GM19395 (cell line): ENCODE measurements at regions not wholly inside any gene's neighbourhood (a gene's known extent, or its start where the extent isn't known, plus 50 kb on each side); places are given as distances from the start of the nearest gene placed in this dataset.
A peak's percentile ranks its signal among the peaks of the same experiment; 100 is the strongest.
"Not testable (repeated sequence)": the region's sequence is repeated elsewhere in the genome, so short reads cannot be mapped to it uniquely, and the experiment has no call there.

ENCODE experiments used
- ATAC-seq: cut with Tn5 transposase; IDR thresholded peaks from one replicate; pipeline ENCODE4 v1.9.1; 2021; ENCODE audit warnings: mild to moderate bottlenecking, moderate library complexity; ENCODE audit not compliant: unreplicated experiment

DNA sequence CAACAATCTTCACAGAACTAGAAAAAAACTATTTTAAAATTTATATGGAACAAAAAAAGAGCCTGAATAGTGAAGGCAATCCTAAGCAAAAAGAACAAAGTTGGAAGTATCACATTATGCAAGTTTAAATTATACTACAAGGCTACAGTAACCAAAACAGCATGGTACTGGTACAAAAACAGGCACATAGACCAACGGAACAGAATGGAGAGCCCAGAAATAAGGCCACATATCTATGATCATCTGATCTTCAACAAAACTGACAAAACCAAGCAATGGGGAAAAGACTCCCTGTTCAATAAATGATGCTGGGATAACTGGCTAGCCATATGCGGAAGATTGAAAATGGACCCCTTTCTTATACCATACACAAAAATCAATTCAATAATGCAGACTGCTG, 74.4 kb upstream of the RTN4 start:
- ATAC-seq: not testable (repeated sequence)

GRCh38 chr2:55123851-55124269, 73.6 kb upstream of the RTN4 start:
- no peak for ATAC-seq

DNA sequence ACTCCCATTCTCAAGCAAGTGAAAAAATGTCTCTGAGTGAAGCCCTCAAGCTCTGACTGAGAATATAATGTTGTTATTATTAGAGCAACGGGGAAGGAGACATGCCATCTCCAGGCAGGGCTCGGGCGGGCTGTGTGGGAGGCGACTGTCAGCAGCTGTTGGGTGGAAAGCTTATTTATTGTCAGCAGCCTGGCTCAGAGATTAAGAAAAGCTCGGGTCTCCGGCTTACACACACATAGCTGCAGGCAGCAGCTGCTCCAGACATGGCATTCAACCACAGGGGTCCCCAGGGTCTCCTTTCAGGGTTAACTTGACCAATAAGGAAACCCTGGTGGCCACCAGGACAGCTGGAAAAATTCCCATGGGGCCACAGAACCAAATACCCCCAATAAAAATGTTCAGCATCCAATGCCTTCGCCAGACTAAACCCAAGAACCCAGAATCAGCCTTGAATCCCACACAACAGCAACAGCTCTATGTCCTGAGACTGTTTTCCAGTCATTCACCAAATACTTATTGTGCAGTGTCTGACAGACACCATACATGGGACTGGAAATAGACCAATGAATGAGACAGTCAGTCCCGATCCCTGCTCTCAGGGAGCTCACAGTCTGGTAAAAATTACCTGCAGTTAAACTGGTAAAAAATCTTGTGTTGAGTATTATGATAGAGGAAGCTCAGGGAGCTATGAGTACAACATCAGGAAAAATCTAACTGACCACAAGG, 70.5 kb upstream of the RTN4 start:
- ATAC-seq: no peak

- no peak for ATAC-seq
These were observed 69.6 kb upstream of the RTN4 start for GRCh38 chr2:55119711-55120487.

- ATAC-seq: no peak
These were observed 68.4 kb upstream of the RTN4 start for GRCh38 chr2:55118643-55119083.

DNA sequence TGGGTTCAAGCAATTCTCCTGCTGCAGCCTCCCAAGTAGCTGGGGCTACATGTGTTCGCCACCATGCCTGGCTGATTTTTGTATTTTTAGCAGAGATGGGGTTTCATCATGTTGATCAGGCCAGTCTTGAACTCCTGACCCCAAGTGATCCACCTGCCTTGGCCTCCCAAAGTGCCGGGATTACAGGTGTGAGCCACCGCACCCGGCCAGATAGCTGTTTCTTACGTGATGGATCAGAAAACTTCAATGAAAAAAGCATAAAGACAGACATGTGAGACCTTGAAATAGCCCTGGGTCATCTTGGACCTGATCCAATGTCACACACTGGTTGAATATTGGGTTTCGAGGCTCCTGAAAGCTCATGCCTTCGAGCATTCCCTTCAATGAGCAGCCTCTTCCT, 66.7 kb upstream of the RTN4 start:
- no peak for ATAC-seq

DNA sequence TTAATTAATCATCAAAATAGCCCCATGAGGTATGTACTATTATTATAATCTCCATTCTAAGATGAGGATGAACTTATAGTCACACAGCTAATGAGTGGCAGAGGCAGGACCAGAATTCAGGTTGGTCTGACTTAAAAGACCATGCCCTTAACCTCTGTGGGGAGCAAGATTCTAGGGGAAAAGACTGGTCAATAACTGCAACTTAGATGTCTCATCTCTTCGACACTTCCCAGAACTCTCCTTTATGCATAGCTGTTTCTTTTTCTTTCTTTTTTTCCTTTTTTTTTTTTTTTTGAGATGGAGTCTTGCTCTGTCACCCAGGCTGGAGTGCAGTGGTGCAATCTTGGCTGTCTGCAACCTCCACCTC, 66.3 kb upstream of the RTN4 start:
- ATAC-seq: no peak

- ATAC-seq: no peak
These were observed 65.7 kb upstream of the RTN4 start for GRCh38 chr2:55115761-55116597.

DNA sequence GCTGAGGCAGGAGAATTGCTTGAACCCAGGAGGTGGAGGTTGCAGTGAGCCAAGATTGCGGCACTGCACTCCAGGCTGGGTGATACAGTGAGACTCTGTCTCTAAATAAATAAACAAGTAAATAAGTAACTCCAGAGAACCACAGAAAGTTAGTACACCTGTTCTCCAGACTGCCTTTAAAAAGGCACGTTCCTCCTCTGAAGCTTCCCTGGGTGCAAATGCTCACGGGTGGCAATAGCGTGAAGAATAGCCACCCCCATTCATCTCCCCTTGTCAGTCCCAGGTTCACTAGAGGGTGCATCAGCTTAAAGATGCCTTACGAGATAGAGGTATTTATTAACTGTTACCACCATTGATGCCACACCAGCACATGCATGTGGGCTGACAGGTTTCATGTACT, 64.3 kb upstream of the RTN4 start:
- peak; percentile 49 for ATAC-seq

DNA sequence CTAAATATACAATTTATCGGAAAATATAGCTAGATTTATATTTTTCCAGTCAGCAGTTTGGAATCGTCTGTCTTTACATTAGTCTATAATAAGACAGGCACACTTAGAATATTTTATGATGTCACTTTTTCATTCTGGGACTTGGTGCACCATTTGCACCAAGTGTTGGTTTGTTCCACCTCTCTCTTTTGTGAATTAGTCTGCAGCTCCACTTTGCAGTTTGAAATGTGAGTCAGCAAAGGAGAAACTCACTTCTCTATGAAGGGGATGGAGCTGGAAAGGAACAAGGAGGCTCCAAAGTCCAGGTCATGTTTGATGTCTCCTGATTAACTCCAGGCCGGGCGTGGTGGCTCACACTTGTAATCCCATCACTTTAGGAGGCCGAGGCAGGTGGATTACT, 63.8 kb upstream of the RTN4 start:
- no peak for ATAC-seq

DNA sequence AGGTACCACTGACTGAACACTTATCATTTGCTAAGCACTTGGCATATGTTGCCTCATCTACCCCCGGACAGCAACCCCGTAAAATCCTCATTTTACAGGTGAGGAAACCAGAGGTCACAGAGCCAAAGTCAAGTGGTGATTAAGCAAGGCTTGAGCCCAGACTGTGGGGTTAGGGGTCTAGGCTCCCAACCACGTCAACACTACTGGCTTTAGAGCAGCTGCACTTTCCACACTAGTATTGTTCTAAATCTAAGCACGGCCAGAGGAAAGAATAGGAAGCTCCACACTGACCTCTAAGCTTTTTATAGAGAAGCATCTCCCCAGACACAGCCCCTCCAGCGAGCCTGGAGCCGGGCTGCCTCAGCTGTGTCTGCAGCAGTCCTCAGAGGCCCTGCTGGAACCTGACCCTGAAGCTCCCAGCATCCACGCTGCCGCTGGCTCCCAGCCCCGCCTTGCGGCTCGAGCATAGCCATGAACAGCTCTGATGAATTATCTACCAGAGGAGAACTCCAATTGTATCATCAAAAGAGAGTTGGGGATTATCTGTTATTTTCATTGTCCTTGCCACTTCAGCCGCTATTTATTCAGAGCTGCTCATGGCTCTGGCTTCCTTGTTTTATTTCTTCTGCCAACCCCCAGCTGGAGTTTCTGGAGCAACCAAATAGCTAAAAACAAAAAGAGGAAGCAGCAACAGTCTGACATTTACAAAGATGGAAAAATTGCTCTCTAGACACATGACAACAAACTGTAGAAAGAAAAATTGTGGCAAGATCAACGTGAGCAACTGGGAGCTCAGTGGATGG, 62.2 kb upstream of the RTN4 start:
- no peak for ATAC-seq

DNA sequence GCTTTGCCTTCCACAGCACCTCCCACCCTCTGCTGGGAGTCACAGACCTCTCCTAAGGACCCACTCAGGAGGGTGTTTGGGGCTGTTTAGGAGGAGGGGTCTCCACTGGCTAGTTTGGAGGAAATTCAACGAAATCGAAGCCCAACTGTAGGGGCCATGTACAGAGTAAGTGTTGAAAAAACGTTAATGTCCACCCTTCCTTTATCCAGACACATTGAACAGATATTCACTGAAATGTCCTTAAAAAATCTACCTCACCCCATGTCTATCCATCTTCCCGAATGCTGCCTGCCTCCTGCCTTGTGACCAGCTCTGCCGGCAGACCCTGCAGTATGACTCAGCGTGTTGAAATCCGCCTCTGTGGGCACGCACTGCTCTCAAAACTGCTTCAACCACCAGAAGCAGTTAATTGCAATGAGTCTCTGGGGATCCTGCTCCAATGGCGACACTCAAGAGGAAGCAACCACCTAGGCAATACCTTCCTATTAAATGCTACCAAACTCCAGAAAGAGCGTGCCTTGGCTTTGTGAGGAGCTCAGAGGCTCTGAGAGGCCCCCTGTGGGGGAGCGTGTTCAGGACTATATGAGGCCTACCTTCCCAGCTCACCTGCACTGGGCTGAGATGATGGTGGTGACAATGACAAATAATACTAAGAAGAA, 61.4 kb upstream of the RTN4 start:
- no peak for ATAC-seq

DNA sequence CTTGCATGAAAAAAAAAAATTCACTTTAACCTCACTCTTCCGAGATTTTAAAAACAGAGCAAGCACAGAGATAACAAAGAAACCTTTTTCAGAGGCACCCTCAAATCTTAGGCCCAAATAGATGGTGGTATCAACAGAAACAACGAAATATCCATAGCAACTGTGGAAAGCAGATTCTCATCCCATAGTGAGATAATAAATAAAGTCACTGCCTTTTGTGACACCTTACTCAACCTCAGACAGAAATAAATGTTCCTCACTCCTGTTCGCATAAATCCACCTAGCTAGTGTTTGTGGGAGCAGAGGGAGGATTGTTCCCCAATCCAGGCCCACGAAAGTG, 60.9 kb upstream of the RTN4 start:
- no peak for ATAC-seq

- no peak for ATAC-seq
These were observed 59.1 kb upstream of the RTN4 start for GRCh38 chr2:55109219-55109891.

- no peak for ATAC-seq
These were observed 58.4 kb upstream of the RTN4 start for GRCh38 chr2:55108456-55109160.

DNA sequence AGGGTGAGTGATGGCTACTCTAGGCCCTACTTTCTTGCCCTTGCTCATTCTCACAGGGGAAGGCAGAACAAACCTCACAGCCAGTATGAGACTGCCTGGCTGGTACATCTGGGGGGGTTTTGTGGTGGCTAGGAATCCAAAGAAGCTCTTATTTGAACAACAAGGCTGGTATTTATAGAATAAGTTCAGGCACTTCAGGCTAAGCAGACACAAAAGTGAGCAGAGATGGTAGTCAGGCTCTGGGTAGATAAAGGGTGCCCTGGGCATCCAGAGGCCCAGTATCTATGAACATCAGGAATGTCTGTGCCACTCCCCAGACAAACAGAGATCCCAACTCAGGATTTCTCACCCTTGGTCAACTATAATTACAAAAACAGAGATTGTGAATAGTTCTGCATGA, 57.2 kb upstream of the RTN4 start:
- no peak for ATAC-seq

- ATAC-seq: no peak
These were observed 55.9 kb upstream of the RTN4 start for GRCh38 chr2:55106148-55106547.

- no peak for ATAC-seq
These were observed 55.2 kb upstream of the RTN4 start for GRCh38 chr2:55105456-55105855.

GRCh38 chr2:55103046-55103445, 52.8 kb upstream of the RTN4 start:
- ATAC-seq: no peak
